B cell (primary cell): ENCODE measurements at regions not wholly inside any gene's neighbourhood (a gene's known extent, or its start where the extent isn't known, plus 50 kb on each side); places are given as distances from the start of the nearest gene placed in this dataset.

Experiments used
- EZH2 ChIP-seq: IDR thresholded peaks from 2 replicates; pipeline ENCODE4 v1.6.1; 2012; ENCODE audit warnings: borderline replicate concordance, low read depth, mild to moderate bottlenecking, moderate library complexity, low read length; ENCODE audit not compliant: insufficient read depth, poor library complexity, severe bottlenecking
- TF ChIP-seq, protein P1 (sequence below): fragments of 200-600 bp; IDR thresholded peaks from one replicate; pipeline ENCODE4 v1.8.0; 2022; ENCODE audit warnings: antibody characterized with exemption, mild to moderate bottlenecking

DNA sequence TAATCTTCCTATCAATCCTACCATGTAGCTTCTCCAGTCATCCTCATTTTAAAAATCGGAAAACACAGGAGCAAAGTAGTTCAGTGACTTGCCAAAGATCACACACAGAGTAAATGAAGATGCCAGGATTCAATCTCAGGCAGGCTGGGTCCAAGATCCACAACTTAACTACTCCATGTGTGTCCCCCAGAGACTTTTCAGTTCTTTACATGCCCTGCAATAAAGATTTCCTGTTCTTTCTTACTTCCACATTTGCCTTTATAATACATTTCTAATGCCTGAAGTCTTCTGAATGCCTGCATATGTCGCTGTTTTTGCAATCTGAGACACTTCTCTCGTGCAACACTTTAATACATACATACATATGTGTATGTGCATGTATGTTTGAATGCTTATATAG, 121.7 kb upstream of the MARCKS start:
- TF ChIP-seq EZH2, result no peak
- TF ChIP-seq, protein P1, sequence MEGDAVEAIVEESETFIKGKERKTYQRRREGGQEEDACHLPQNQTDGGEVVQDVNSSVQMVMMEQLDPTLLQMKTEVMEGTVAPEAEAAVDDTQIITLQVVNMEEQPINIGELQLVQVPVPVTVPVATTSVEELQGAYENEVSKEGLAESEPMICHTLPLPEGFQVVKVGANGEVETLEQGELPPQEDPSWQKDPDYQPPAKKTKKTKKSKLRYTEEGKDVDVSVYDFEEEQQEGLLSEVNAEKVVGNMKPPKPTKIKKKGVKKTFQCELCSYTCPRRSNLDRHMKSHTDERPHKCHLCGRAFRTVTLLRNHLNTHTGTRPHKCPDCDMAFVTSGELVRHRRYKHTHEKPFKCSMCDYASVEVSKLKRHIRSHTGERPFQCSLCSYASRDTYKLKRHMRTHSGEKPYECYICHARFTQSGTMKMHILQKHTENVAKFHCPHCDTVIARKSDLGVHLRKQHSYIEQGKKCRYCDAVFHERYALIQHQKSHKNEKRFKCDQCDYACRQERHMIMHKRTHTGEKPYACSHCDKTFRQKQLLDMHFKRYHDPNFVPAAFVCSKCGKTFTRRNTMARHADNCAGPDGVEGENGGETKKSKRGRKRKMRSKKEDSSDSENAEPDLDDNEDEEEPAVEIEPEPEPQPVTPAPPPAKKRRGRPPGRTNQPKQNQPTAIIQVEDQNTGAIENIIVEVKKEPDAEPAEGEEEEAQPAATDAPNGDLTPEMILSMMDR, result no peak
